ENCODE measurements at regions not wholly inside any gene's neighbourhood (a gene's known extent, or its start where the extent isn't known, plus 50 kb on each side); places are given as distances from the start of the nearest gene placed in this dataset.
"Not testable (repeated sequence)": the region's sequence is repeated elsewhere in the genome, so short reads cannot be mapped to it uniquely, and the experiment has no call there.

DNA sequence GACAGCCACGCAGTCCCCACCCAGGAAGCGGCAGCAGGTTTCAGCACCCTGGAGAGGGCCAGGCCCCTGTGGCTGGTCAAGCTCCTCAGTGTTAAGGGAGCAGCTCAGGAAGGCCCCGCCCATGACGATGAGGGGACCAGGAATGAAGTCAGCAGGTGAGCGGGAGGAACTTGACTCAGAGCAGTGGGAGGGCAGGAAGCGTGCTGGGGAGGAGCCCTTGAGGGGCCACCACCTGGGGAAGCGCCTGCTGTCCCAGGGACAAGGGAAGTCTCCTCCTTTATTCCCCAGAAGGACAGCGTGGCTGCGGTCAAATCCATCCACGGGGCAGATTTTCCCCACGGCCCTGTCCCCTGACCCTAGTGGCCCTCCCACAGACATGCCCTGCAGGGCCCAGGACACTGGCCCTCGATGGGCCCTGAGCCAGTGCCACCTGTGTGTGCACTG, 357.6 kb downstream of the ADGRD1 start:
- TF ChIP-seq CTCF, POLR2A (IDR thresholded peaks at IDR 0.05): not testable (repeated sequence)
